ENCODE measurements at regions not wholly inside any gene's neighbourhood (a gene's known extent, or its start where the extent isn't known, plus 50 kb on each side); places are given as distances from the start of the nearest gene placed in this dataset.
"Not testable (repeated sequence)": the region's sequence is repeated elsewhere in the genome, so short reads cannot be mapped to it uniquely, and the experiment has no call there.

DNA sequence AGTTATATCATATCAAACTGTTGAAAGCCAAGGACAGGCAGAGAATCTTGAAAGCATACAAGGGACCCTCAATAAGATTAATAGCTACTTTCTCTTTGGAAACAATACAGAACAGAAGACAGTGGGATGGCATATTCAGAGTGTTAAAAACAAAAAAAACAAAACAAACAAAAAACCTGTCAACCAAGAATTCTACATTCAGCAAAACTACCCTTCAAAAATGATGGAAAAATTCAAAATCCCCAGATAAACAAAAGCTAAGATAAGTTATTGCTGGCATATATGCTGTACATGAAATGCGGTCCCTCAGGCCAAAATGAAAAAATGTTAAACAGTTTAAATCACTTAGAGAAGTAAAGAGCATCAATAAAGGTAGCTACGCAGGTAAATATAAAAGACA, 425.1 kb downstream of the ACTL7B start:
- intact Hi-C loops (cut with DNase I) = loop anchor here in 1 of 2 donors (10.0 kb wide), 1 partner anchor 76 kb away; no protein-coding TSS in a partner anchor
- Histone ChIP-seq H3K27me3 (ENCODE audit: control insufficient read depth in 1 of 2, insufficient read depth in 2 of 2, low read length in 1 of 2) (no peaks in the 10 kb centered on the region), H3K4me1 (ENCODE audit: control insufficient read depth in 1 of 2, insufficient read depth in 2 of 2, low read length in 2 of 2) (no peaks in the 10 kb centered on the region), H3K27ac (ENCODE audit: low read depth in 1 of 2, low read length in 2 of 2) (no peak overlapping the region), H3K36me3 (ENCODE audit: control insufficient read depth in 1 of 2, insufficient read depth in 2 of 2, low read length in 1 of 2) (no peaks in the 10 kb centered on the region), H3K4me3 (ENCODE audit: low read length in 2 of 2) (no peak overlapping the region), H3K9me3 (ENCODE audit: control insufficient read depth, low read length) (no peaks in the 10 kb centered on the region)
- ATAC-seq (ENCODE audit: low FRiP score) (no peak), DNase-seq (no peak)
- 91 to 92% methylated on average over 2 of the region's 2 CpGs for WGBS, 2 donors

DNA sequence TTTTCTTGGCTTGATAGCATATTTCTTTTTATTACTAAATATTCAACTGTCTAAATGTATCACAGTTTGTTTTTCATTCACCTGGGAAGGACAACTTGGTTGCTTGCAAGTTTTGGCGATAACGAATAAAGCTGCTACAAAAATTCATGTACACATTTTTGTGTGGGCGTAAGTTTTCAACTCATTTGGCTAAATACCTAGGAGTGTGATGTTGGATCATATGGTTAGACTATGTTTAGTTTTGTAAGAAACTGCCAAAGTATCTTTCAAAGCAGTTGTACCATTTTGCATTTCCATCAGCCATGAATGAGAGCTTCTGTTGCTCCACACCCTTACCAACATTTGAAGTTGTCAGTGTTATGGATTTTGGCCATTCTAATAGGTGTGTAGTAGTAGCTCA, 428.0 kb downstream of the ACTL7B start:
- H3K27me3 ChIP-seq (ENCODE audit: control insufficient read depth in 1 of 2, insufficient read depth in 2 of 2, low read length in 1 of 2) = no peaks in the 10 kb centered on the region
- ATAC-seq (ENCODE audit: low FRiP score) (no peak), DNase-seq (no peak)
- no peaks in the 10 kb centered on the region for H3K4me1 ChIP-seq (ENCODE audit: control insufficient read depth in 1 of 2, insufficient read depth in 2 of 2, low read length in 2 of 2)
- no peak overlapping the region for H3K4me3 ChIP-seq (ENCODE audit: low read length in 2 of 2)
- intact Hi-C loops (cut with DNase I) = no loop called here
- no peak overlapping the region for H3K27ac ChIP-seq (ENCODE audit: low read depth in 1 of 2, low read length in 2 of 2)
- 98% methylated on average over 3 of the region's 3 CpGs for whole genome bisulfite sequencing, 2 donors
- no peaks in the 10 kb centered on the region for H3K9me3 ChIP-seq (ENCODE audit: control insufficient read depth, low read length)
- no peaks in the 10 kb centered on the region for H3K36me3 ChIP-seq (ENCODE audit: control insufficient read depth in 1 of 2, insufficient read depth in 2 of 2, low read length in 1 of 2)

DNA sequence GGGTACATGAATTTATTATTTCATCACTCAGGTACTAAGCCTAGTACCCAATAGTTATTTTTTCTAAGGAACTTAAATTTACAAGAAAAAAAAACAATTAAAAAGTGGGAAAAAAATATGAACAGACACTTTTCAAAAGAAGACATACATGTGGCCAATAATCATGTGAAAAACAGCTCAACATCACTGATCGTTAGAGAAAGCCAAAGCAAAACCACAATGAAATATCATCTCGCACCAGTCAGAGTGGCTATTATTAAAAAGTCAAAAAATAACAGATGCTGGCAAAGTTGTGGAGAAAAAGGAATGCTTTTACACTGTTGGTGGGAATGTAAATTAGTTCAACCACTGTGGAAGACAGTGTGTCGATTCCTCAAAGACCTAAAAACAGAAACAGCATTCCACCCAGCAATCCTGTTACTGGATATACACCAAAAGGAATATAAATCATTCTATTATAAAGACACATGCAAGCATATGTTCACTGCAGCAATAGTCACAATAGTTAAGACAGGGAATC, 429.3 kb downstream of the ACTL7B start:
- H3K27ac ChIP-seq (ENCODE audit: low read depth in 1 of 2, low read length in 2 of 2); DNase-seq; H3K4me3 ChIP-seq (ENCODE audit: low read length in 2 of 2); H3K9me3 ChIP-seq (ENCODE audit: control insufficient read depth, low read length); H3K4me1 ChIP-seq (ENCODE audit: control insufficient read depth in 1 of 2, insufficient read depth in 2 of 2, low read length in 2 of 2); ATAC-seq (ENCODE audit: low FRiP score); intact Hi-C loops (cut with DNase I); H3K36me3 ChIP-seq (ENCODE audit: control insufficient read depth in 1 of 2, insufficient read depth in 2 of 2, low read length in 1 of 2); H3K27me3 ChIP-seq (ENCODE audit: control insufficient read depth in 1 of 2, insufficient read depth in 2 of 2, low read length in 1 of 2): not testable (repeated sequence)
- WGBS, 2 donors = 64 to 74% methylated on average over 3 of the region's 3 CpGs

DNA sequence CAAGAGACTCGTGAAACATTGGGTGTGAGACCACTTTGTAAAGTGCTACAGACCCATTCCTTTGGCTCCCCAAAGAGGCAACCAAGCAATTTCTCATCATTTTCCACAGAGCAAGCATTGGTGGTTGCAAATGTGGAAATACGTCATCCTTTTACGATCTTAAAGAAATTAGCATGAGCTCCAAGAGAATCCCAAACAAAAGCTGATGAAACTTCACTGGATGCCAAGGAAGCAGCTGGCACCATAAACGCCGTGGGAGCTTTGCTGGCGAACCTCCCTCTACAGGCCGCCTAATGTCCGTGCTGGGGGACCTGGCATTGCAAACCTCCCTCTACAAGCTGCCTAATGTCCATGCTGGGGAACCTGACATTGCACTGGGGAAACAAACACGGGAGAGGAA, 432.4 kb downstream of the ACTL7B start:
- no peaks in the 10 kb centered on the region for H3K27me3 ChIP-seq (ENCODE audit: control insufficient read depth in 1 of 2, insufficient read depth in 2 of 2, low read length in 1 of 2)
- DNase-seq (no peak), ATAC-seq (ENCODE audit: low FRiP score) (no peak)
- no peaks in the 10 kb centered on the region for H3K4me1 ChIP-seq (ENCODE audit: control insufficient read depth in 1 of 2, insufficient read depth in 2 of 2, low read length in 2 of 2)
- H3K36me3 ChIP-seq (ENCODE audit: control insufficient read depth in 1 of 2, insufficient read depth in 2 of 2, low read length in 1 of 2) = no peaks in the 10 kb centered on the region
- H3K9me3 ChIP-seq (ENCODE audit: control insufficient read depth, low read length) = no peaks in the 10 kb centered on the region
- no peak overlapping the region for H3K4me3 ChIP-seq (ENCODE audit: low read length in 2 of 2)
- H3K27ac ChIP-seq (ENCODE audit: low read depth in 1 of 2, low read length in 2 of 2) = no peak overlapping the region
- 73 to 82% methylated on average over 9 of the region's 9 CpGs for WGBS, 2 donors
- intact Hi-C loops (cut with DNase I) = no loop called here

DNA sequence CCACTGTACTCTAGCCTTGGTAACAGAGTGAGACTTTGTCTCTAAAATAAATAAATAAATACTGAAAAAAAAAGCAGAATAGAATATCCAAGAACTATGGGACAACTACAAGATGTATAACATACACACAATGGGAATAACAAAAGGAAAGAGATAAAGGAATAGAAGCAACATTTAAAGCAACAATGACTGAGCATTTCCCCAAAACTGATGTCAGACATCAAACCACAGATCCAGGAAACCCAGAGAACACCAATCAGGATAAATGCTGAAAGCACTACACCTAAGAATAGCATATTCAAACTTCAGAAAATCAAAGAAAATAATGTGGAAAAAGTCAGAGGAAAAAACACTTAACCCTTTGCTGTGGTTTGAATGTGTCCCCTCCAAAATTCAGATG, 436.4 kb downstream of the ACTL7B start:
- ATAC-seq (ENCODE audit: low FRiP score) (no peak), DNase-seq (no peak)
- Histone ChIP-seq H3K9me3 (ENCODE audit: control insufficient read depth, low read length) (no peaks in the 10 kb centered on the region), H3K27ac (ENCODE audit: low read depth in 1 of 2, low read length in 2 of 2) (no peak overlapping the region), H3K36me3 (ENCODE audit: control insufficient read depth in 1 of 2, insufficient read depth in 2 of 2, low read length in 1 of 2) (no peaks in the 10 kb centered on the region), H3K4me1 (ENCODE audit: control insufficient read depth in 1 of 2, insufficient read depth in 2 of 2, low read length in 2 of 2) (no peaks in the 10 kb centered on the region), H3K4me3 (ENCODE audit: low read length in 2 of 2) (no peak overlapping the region), H3K27me3 (ENCODE audit: control insufficient read depth in 1 of 2, insufficient read depth in 2 of 2, low read length in 1 of 2) (no peaks in the 10 kb centered on the region)
- intact Hi-C loops (cut with DNase I) = loop anchor here (5.0 to 10.0 kb wide), 2 partner anchors 143 to 145 kb away; no protein-coding TSS in a partner anchor

DNA sequence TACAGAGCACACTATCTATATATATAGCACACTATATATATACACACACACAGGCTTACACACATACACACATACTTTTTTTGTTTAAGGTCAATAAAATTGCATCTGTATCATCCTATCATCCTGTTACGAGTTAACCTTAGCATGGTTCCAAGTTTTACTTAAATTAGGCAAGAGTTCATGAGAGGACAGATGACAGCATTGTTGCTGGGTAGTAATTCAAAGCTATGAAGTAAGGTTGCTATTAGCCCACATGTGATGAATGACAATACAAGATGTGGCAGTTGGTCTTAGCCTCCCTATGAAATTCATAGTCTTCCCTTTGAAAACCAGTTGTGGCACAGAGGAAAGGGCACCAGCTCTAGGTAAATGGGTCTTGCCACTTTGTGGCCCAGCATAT, 438.1 kb downstream of the ACTL7B start:
- intact Hi-C loops (cut with DNase I) = loop anchor here (5.0 to 10.0 kb wide), 2 partner anchors 145 to 147 kb away; no protein-coding TSS in a partner anchor

DNA sequence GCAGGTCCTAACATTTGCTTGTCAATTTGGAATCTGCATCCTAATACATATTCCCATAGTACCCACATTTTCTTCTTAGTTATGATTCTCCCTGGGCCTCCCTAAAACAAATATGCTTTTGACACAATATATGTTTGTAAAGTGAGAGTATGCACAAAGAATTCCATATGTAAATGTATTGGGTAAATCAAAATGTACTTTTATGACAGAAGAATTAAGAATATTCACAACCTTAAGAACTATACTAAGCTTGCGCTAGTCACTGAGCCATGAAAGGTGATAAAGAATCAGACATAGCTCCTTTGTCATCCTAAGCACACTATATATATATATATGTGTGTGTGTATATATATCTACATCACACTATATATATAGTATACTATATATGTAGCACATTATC, 438.5 kb downstream of the ACTL7B start:
- DNase-seq = no peak
- Histone ChIP-seq H3K4me1 (ENCODE audit: control insufficient read depth in 1 of 2, insufficient read depth in 2 of 2, low read length in 2 of 2) (no peaks in the 10 kb centered on the region), H3K27ac (ENCODE audit: low read depth in 1 of 2, low read length in 2 of 2) (no peak overlapping the region), H3K9me3 (ENCODE audit: control insufficient read depth, low read length) (no peaks in the 10 kb centered on the region), H3K4me3 (ENCODE audit: low read length in 2 of 2) (no peak overlapping the region), H3K36me3 (ENCODE audit: control insufficient read depth in 1 of 2, insufficient read depth in 2 of 2, low read length in 1 of 2) (no peaks in the 10 kb centered on the region), H3K27me3 (ENCODE audit: control insufficient read depth in 1 of 2, insufficient read depth in 2 of 2, low read length in 1 of 2) (no peaks in the 10 kb centered on the region)
- intact Hi-C loops (cut with DNase I) = loop anchor here (5.0 to 10.0 kb wide), 2 partner anchors 145 to 147 kb away; no protein-coding TSS in a partner anchor
- ATAC-seq (ENCODE audit: low FRiP score) = no peak
- WGBS, 2 donors = 99 to 100% methylated on average over 1 of the region's 1 CpG

More for the DNA sequence above, 438.1 kb downstream of the ACTL7B start:
- Histone ChIP-seq H3K27ac (ENCODE audit: low read depth in 1 of 2, low read length in 2 of 2) (no peak overlapping the region), H3K4me1 (ENCODE audit: control insufficient read depth in 1 of 2, insufficient read depth in 2 of 2, low read length in 2 of 2) (no peaks in the 10 kb centered on the region), H3K4me3 (ENCODE audit: low read length in 2 of 2) (no peak overlapping the region), H3K36me3 (ENCODE audit: control insufficient read depth in 1 of 2, insufficient read depth in 2 of 2, low read length in 1 of 2) (no peaks in the 10 kb centered on the region), H3K9me3 (ENCODE audit: control insufficient read depth, low read length) (no peaks in the 10 kb centered on the region), H3K27me3 (ENCODE audit: control insufficient read depth in 1 of 2, insufficient read depth in 2 of 2, low read length in 1 of 2) (no peaks in the 10 kb centered on the region)
- ATAC-seq (ENCODE audit: low FRiP score) (no peak), DNase-seq (no peak)
- WGBS, 2 donors = 88 to 93% methylated on average over 1 of the region's 1 CpG

DNA sequence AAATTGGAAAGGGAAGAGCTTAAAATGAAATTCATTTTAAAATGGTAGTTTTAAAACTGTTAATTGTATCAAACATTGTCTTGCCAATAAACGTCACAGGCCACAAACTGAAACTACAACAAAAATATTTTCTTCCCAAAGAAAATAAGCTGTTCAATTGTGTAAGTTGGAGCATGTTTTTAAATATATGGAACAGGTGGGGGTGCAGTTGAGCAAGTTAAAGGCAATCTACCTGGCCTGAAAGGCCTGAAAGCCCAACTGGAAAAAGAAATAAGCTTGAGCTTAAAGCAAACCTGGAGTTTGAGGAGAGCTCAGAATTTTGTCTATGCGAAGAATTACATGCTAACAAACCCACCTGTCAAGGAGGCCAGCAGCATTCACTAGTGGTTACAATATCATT, 439.5 kb downstream of the ACTL7B start:
- Histone ChIP-seq H3K4me3 (ENCODE audit: low read length in 2 of 2) (no peak overlapping the region), H3K4me1 (ENCODE audit: control insufficient read depth in 1 of 2, insufficient read depth in 2 of 2, low read length in 2 of 2) (no peaks in the 10 kb centered on the region), H3K27me3 (ENCODE audit: control insufficient read depth in 1 of 2, insufficient read depth in 2 of 2, low read length in 1 of 2) (no peaks in the 10 kb centered on the region), H3K9me3 (ENCODE audit: control insufficient read depth, low read length) (no peaks in the 10 kb centered on the region), H3K36me3 (ENCODE audit: control insufficient read depth in 1 of 2, insufficient read depth in 2 of 2, low read length in 1 of 2) (no peaks in the 10 kb centered on the region), H3K27ac (ENCODE audit: low read depth in 1 of 2, low read length in 2 of 2) (no peak overlapping the region)
- intact Hi-C loops (cut with DNase I) = loop anchor here (5.0 to 10.0 kb wide), 2 partner anchors 146 to 148 kb away; no protein-coding TSS in a partner anchor
- DNase-seq (no peak), ATAC-seq (ENCODE audit: low FRiP score) (no peak)
- 80 to 86% methylated on average over 2 of the region's 2 CpGs for WGBS, 2 donors

DNA sequence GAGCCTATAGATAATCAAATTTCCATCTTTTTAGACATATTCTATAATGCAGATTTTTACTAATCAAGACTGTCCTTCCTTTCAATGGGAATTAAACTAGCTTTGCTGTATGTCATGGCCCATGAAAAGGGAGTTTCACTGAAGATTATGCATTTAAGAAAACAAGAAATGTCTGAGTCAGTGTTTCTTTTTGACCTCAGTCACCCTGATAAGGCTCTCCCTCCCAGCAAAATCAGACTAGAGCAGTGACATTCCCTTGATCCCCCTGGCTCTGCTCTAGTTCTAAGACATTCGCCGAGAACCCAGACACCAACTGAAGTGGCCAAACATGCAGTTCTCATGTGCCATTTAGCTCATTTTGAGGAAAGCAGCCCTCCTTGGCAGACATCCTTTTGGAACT, 442.0 kb downstream of the ACTL7B start:
- intact Hi-C loops (cut with DNase I) = loop anchor here in 1 of 2 donors (10.0 kb wide), 1 partner anchor 151 kb away; no protein-coding TSS in a partner anchor
- no peaks in the 10 kb centered on the region for H3K4me1 ChIP-seq (ENCODE audit: control insufficient read depth in 1 of 2, insufficient read depth in 2 of 2, low read length in 2 of 2)
- ATAC-seq (ENCODE audit: low FRiP score) (no peak), DNase-seq (no peak)
- no peaks in the 10 kb centered on the region for H3K36me3 ChIP-seq (ENCODE audit: control insufficient read depth in 1 of 2, insufficient read depth in 2 of 2, low read length in 1 of 2)
- H3K27me3 ChIP-seq (ENCODE audit: control insufficient read depth in 1 of 2, insufficient read depth in 2 of 2, low read length in 1 of 2) = no peaks in the 10 kb centered on the region
- no peak overlapping the region for H3K27ac ChIP-seq (ENCODE audit: low read depth in 1 of 2, low read length in 2 of 2)
- 4 to 20% methylated on average over 2 of the region's 2 CpGs for WGBS, 2 donors
- no peak overlapping the region for H3K4me3 ChIP-seq (ENCODE audit: low read length in 2 of 2)
- H3K9me3 ChIP-seq (ENCODE audit: control insufficient read depth, low read length) = no peaks in the 10 kb centered on the region
